ENCODE measurements at regions not wholly inside any gene's neighbourhood (a gene's known extent, or its start where the extent isn't known, plus 50 kb on each side); places are given as distances from the start of the nearest gene placed in this dataset.

- POLR2A ChIA-PET, result no interaction called here
- Histone ChIP-seq H3K4me1 (ENCODE audit: control insufficient read depth, insufficient read depth, low read length) (0 out of 2 replicates have a peak, but pooled peaks cover 2% of the 10 kb centered on the region), H3K9me3 (ENCODE audit: control insufficient read depth, insufficient read depth, low read depth, low read length) (no peaks in the 10 kb centered on the region), H3K36me3 (ENCODE audit: control insufficient read depth, insufficient read depth, low read length) (no peaks in the 10 kb centered on the region), H3K27me3 (ENCODE audit: control insufficient read depth, insufficient read depth, low read length) (no peaks in the 10 kb centered on the region), H3K27ac (ENCODE audit: low read length) (no peak overlapping the region), H3K4me3 (ENCODE audit: low read depth in 2 of 2, low read length in 2 of 2) (no peak overlapping the region)
- CTCF ChIA-PET, result no interaction called here
- TF ChIP-seq, protein P1, sequence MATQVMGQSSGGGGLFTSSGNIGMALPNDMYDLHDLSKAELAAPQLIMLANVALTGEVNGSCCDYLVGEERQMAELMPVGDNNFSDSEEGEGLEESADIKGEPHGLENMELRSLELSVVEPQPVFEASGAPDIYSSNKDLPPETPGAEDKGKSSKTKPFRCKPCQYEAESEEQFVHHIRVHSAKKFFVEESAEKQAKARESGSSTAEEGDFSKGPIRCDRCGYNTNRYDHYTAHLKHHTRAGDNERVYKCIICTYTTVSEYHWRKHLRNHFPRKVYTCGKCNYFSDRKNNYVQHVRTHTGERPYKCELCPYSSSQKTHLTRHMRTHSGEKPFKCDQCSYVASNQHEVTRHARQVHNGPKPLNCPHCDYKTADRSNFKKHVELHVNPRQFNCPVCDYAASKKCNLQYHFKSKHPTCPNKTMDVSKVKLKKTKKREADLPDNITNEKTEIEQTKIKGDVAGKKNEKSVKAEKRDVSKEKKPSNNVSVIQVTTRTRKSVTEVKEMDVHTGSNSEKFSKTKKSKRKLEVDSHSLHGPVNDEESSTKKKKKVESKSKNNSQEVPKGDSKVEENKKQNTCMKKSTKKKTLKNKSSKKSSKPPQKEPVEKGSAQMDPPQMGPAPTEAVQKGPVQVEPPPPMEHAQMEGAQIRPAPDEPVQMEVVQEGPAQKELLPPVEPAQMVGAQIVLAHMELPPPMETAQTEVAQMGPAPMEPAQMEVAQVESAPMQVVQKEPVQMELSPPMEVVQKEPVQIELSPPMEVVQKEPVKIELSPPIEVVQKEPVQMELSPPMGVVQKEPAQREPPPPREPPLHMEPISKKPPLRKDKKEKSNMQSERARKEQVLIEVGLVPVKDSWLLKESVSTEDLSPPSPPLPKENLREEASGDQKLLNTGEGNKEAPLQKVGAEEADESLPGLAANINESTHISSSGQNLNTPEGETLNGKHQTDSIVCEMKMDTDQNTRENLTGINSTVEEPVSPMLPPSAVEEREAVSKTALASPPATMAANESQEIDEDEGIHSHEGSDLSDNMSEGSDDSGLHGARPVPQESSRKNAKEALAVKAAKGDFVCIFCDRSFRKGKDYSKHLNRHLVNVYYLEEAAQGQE (IDR thresholded peaks at IDR 0.05; ENCODE audit: insufficient read depth in 1 of 2, low read depth in 2 of 2, low read length in 1 of 2), result no peak
- TF ChIP-seq TCF7L2 (IDR thresholded peaks at IDR 0.05; ENCODE audit: low read depth, low read length), result no peak
- TF ChIP-seq, protein P2, sequence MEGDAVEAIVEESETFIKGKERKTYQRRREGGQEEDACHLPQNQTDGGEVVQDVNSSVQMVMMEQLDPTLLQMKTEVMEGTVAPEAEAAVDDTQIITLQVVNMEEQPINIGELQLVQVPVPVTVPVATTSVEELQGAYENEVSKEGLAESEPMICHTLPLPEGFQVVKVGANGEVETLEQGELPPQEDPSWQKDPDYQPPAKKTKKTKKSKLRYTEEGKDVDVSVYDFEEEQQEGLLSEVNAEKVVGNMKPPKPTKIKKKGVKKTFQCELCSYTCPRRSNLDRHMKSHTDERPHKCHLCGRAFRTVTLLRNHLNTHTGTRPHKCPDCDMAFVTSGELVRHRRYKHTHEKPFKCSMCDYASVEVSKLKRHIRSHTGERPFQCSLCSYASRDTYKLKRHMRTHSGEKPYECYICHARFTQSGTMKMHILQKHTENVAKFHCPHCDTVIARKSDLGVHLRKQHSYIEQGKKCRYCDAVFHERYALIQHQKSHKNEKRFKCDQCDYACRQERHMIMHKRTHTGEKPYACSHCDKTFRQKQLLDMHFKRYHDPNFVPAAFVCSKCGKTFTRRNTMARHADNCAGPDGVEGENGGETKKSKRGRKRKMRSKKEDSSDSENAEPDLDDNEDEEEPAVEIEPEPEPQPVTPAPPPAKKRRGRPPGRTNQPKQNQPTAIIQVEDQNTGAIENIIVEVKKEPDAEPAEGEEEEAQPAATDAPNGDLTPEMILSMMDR (IDR thresholded peaks at IDR 0.05), result no peak
- no peak for TF ChIP-seq POLR2AphosphoS5 (IDR thresholded peaks at IDR 0.05; ENCODE audit: low read depth, low read length)
- TF ChIP-seq SIN3A (IDR thresholded peaks at IDR 0.05; ENCODE audit: borderline replicate concordance, insufficient read depth, low read depth, low read length), result no peak
- no peak for ATAC-seq
- intact Hi-C loops (cut with micrococcal nuclease; ENCODE audit: unreplicated experiment) (no loop called here), in situ Hi-C loops (cut with HindIII; ENCODE audit: low pct_unique_long_range_greater_than_20kb, low sequenced_read_pairs) (no loop called here)
- BruUV-seq (replicated peaks), result no TSS peak
- DNase-seq (ENCODE audit: low read depth, low spot score), result no peak
These were observed 65.3 kb downstream of the VCPKMT start for GRCh38 chr14:50051106-50051505.

DNA sequence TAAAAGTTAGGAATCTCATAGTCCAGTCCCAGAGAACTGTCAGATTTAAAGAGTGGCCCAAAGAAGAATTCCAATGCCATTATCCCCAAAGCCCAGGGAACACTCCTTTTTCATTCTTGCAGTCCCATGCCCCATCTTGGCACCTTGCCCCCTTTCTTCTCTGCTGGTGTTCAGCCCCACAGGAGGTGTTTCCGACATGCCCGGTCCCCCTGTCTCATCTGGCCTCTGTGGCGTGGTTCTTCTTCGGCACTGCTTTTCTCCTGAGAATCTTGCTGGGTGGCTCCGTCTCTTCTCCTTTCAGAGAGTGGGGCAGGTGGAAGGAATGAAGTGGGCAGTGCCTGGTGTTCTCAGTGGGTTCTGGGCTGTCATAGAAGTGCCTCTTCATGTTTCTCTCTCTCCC, 64.7 kb downstream of the VCPKMT start:
- Histone ChIP-seq H3K9me3 (ENCODE audit: control insufficient read depth, insufficient read depth, low read depth, low read length) (no peaks in the 10 kb centered on the region), H3K4me3 (ENCODE audit: low read depth in 2 of 2, low read length in 2 of 2) (no peak overlapping the region), H3K36me3 (ENCODE audit: control insufficient read depth, insufficient read depth, low read length) (no peaks in the 10 kb centered on the region), H3K27ac (ENCODE audit: low read length) (no peak overlapping the region), H3K4me1 (ENCODE audit: control insufficient read depth, insufficient read depth, low read length) (peaks cover 2% of the 10 kb centered on the region; the same call in 1 of the 2 replicates), H3K27me3 (ENCODE audit: control insufficient read depth, insufficient read depth, low read length) (no peaks in the 10 kb centered on the region)
- POLR2A ChIA-PET, result no interaction called here
- in situ Hi-C loops (cut with HindIII; ENCODE audit: low pct_unique_long_range_greater_than_20kb, low sequenced_read_pairs) (no loop called here), intact Hi-C loops (cut with micrococcal nuclease; ENCODE audit: unreplicated experiment) (no loop called here)
- no TSS peak for BruUV-seq (replicated peaks)
- DNase-seq (ENCODE audit: low read depth, low spot score) (no peak), ATAC-seq (no peak)
- TF ChIP-seq POLR2AphosphoS5 (IDR thresholded peaks at IDR 0.05; ENCODE audit: low read depth, low read length), result no peak
- TF ChIP-seq, protein P2 (IDR thresholded peaks at IDR 0.05), result no peak
- TF ChIP-seq SIN3A (IDR thresholded peaks at IDR 0.05; ENCODE audit: borderline replicate concordance, insufficient read depth, low read depth, low read length), result no peak
- no peak for TF ChIP-seq TCF7L2 (IDR thresholded peaks at IDR 0.05; ENCODE audit: low read depth, low read length)
- TF ChIP-seq, protein P1 (IDR thresholded peaks at IDR 0.05; ENCODE audit: insufficient read depth in 1 of 2, low read depth in 2 of 2, low read length in 1 of 2), result no peak
- CTCF ChIA-PET, result no interaction called here

Measured in Panc1 (cell line).